ENCODE measurements at regions not wholly inside any gene's neighbourhood (a gene's known extent, or its start where the extent isn't known, plus 50 kb on each side); places are given as distances from the start of the nearest gene placed in this dataset.
A peak's percentile ranks its signal among the peaks of the same experiment; 100 is the strongest.

- Histone ChIP-seq H3K4me1 (replicated peaks; ENCODE audit: insufficient read depth) (peaks cover 47% of the 10 kb centered on the region), H4K20me1 (ENCODE audit: insufficient read depth) (no peaks in the 10 kb centered on the region; the same call in 1 of the 2 replicates), H3K27me3 (ENCODE audit: insufficient read depth, low read depth) (no peaks in the 10 kb centered on the region), H2AFZ (no peak overlapping the region), H3F3A (ENCODE audit: insufficient read depth, low read depth) (peaks cover 36% of the 10 kb centered on the region), H3K79me2 (ENCODE audit: low read depth) (no peaks in the 10 kb centered on the region), H3K4me3 (no peak overlapping the region), H3K27ac (no peak overlapping the region), H3K9me2 (ENCODE audit: insufficient read depth) (no peaks in the 10 kb centered on the region), H3K36me3 (ENCODE audit: low read depth) (peaks cover 14% of the 10 kb centered on the region), H3K9me3 (ENCODE audit: insufficient read depth, low read depth) (no peaks in the 10 kb centered on the region), H3K4me2 (no peak overlapping the region)
- ChIA-PET CTCF (no interaction called here), POLR2A (ENCODE audit: unreplicated experiment) (interaction anchor here (1.2 kb wide), 1 partner anchor 13 kb away, joined by 3 read pairs; no protein-coding TSS in a partner anchor)
- TF ChIP-seq EZH2 (IDR thresholded peaks at IDR 0.05; ENCODE audit: low read depth) (no peak), CTCF (conservative IDR thresholded peaks at IDR 0.05) (no peak)
- intact Hi-C loops (cut with micrococcal nuclease; ENCODE audit: unreplicated experiment) = loop anchor here (1.0 kb wide), 1 partner anchor 35 kb away; no protein-coding TSS in a partner anchor
- peak in 1 of 2 experiments; percentile 29 for DNase-seq
- BruUV-seq (replicated peaks) = no TSS peak
These were observed 202.3 kb downstream of the RAB11FIP4 start for GRCh38 chr17:31593806-31594205.

DNA sequence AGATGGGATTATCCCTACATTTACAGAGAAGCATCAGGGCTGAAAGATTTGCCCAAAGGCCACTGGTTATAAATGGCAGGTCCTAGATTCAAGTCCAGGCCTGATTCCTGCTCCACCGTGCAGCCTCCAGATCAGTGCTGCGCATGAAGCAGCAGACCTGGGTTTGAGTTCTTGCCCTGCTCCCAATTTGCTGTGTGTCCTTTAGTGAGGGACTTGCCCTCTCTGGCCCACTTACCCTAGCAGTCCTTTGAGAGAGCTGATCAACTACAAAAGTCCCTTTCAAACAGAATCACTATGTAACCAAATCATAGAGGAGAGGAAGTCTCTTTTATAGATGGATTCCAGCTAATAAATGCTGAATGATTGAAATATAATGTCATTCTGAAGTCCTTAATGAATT lies 200.4 kb downstream of the RAB11FIP4 start:
- no peaks in the 10 kb centered on the region for H3K9me3 ChIP-seq (ENCODE audit: insufficient read depth, low read depth)
- no peak overlapping the region for H3K4me2 ChIP-seq
- ChIA-PET POLR2A (ENCODE audit: unreplicated experiment) (no interaction called here), CTCF (interaction anchor here (0.7 kb wide), 1 partner anchor 547 kb away, joined by 3 read pairs; no protein-coding TSS in a partner anchor)
- no peaks in the 10 kb centered on the region for H3K79me2 ChIP-seq (ENCODE audit: low read depth)
- H4K20me1 ChIP-seq (ENCODE audit: insufficient read depth) = no peaks in the 10 kb centered on the region; the same call in 1 of the 2 replicates
- H2AFZ ChIP-seq = no peak overlapping the region
- H3K27ac ChIP-seq = no peak overlapping the region
- TF ChIP-seq CTCF (conservative IDR thresholded peaks at IDR 0.05) = no peak
- TF ChIP-seq EZH2 (IDR thresholded peaks at IDR 0.05; ENCODE audit: low read depth) = no peak
- peaks cover 14% of the 10 kb centered on the region for H3K36me3 ChIP-seq (ENCODE audit: low read depth)
- intact Hi-C loops (cut with micrococcal nuclease; ENCODE audit: unreplicated experiment) = no loop called here
- no peaks in the 10 kb centered on the region for H3K9me2 ChIP-seq (ENCODE audit: insufficient read depth)
- peaks cover 39% of the 10 kb centered on the region for H3K4me1 ChIP-seq (replicated peaks; ENCODE audit: insufficient read depth)
- H3F3A ChIP-seq (ENCODE audit: insufficient read depth, low read depth) = peaks cover 29% of the 10 kb centered on the region
- DNase-seq = no peak
- H3K27me3 ChIP-seq (ENCODE audit: insufficient read depth, low read depth) = no peaks in the 10 kb centered on the region
- H3K4me3 ChIP-seq = no peak overlapping the region
- no TSS peak for BruUV-seq (replicated peaks)

- TF ChIP-seq CTCF (conservative IDR thresholded peaks at IDR 0.05) (no peak), EZH2 (IDR thresholded peaks at IDR 0.05; ENCODE audit: low read depth) (no peak)
- Histone ChIP-seq H3K9me2 (ENCODE audit: insufficient read depth) (no peaks in the 10 kb centered on the region), H3K9me3 (ENCODE audit: insufficient read depth, low read depth) (no peaks in the 10 kb centered on the region), H3K27ac (no peak overlapping the region), H4K20me1 (ENCODE audit: insufficient read depth) (peaks cover 8% of the 10 kb centered on the region; the same call in 1 of the 2 replicates), H3F3A (ENCODE audit: insufficient read depth, low read depth) (no peaks in the 10 kb centered on the region; the same call in 1 of the 2 replicates), H3K4me2 (no peak overlapping the region), H3K36me3 (ENCODE audit: low read depth) (peaks cover 33% of the 10 kb centered on the region), H3K27me3 (ENCODE audit: insufficient read depth, low read depth) (no peaks in the 10 kb centered on the region), H2AFZ (no peak overlapping the region), H3K4me3 (no peak overlapping the region), H3K4me1 (replicated peaks; ENCODE audit: insufficient read depth) (peaks cover 11% of the 10 kb centered on the region), H3K79me2 (ENCODE audit: low read depth) (0 out of 2 replicates have a peak, but pooled peaks cover 7% of the 10 kb centered on the region)
- ChIA-PET POLR2A (ENCODE audit: unreplicated experiment) (no interaction called here), CTCF (no interaction called here)
- intact Hi-C loops (cut with micrococcal nuclease; ENCODE audit: unreplicated experiment) = no loop called here
- DNase-seq = no peak
- BruUV-seq (replicated peaks) = no TSS peak
These were observed 197.0 kb downstream of the RAB11FIP4 start for GRCh38 chr17:31588512-31588911.
